C1 segment of cervical spinal cord (tissue), 14 donors: ENCODE measurements at regions not wholly inside any gene's neighbourhood (a gene's known extent, or its start where the extent isn't known, plus 50 kb on each side); places are given as distances from the start of the nearest gene placed in this dataset.

Experiments used
- DNase-seq, 14 donors: peaks; one replicate each; lab custom pipeline; 2025; lab: John Stamatoyannopoulos, UW

DNA sequence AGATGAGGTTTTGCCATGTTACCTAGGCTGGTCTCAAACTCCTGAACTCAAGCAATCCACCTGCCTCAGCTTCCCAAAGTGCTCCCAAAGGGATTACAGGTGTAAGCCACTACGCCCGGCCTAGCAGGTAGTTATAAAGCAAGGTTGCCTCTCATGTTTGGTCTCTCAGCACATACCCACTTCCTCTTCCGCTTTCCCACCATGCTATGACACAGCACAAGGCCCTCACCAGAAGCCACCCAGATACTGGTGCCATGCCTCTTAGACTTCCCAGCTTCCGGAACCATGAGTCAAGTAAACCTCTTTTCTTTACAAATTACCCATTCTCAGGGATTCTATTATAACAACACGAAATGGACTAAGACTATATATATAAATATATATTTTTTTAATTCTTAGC is 143.6 kb downstream of the COPRS start:
- no peak for DNase-seq

DNA sequence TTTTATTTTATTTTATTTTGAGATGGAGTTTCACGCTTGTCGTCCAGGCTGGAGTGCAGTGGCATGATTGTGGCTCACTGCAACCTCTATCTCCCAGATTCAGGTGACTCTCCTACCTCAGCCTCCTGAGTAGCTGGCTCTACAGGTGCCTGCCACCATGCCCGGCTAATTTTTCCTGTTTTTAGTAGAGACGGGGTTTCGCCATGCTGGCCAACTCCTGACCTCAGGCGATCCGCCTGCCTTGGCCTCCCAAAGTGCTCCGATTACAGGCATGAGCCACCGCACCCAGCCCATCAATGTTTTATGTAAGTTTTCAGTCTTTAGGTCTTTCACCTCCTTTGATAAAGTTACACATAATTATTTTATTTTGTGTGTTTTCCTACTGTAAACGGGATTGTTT is 154.6 kb downstream of the COPRS start:
- no peak for DNase-seq

DNA sequence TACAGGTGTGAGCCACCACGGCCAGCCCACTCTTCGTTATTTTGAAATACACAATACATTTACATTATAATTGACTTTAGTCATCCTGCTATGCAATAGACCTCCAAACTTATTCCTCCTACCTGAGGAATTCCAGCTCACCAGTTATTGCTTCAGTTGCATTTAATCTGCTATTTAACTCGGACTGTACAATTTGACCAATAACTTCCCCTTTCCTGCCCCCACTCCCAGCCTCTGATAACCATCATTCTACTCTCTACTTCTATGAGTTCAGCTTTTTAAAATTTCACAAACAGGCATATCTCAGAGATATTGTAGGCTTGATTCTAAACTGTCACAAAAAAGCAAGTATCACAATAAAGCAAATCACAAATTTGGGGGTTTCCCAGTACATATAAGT is 157.0 kb downstream of the COPRS start:
- no peak for DNase-seq

DNA sequence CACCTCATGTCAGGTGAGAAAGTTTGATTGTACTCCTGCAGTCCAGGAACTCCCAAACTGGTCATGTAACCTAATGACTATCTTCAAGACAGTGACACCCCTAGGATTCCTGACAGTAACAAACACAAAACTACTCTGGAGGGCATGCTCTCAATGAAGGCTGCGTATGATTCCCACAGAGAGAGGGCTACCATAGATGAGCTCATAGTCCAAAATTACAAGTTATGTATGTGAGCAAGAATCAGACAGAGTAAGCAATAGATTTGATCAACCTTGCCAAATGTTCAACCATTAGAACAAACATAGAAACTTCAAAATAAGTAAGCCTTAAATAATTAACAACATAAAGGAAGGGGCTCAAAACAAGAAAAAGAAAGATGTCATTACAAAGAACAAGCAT is 158.1 kb downstream of the COPRS start:
- no peak for DNase-seq

DNA sequence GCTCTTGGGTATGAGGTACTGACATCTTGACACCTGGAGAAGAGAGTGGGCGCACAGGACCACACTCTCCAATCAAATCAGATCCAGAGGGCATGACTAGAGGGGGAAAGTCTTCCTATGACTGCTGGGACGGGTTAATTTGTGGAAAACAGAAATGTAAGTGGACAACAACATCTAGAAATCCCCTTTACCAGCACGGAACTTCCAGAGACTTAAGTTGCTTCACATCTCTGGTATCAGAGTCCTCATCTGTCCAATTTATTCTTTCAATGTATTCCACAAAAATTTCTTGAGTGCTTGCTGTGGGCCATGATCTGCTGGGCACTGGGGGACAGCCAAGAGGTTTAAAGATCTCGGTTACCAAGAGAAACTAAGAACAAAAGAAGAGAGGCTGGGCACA is 159.2 kb downstream of the COPRS start:
- no peak for DNase-seq

DNA sequence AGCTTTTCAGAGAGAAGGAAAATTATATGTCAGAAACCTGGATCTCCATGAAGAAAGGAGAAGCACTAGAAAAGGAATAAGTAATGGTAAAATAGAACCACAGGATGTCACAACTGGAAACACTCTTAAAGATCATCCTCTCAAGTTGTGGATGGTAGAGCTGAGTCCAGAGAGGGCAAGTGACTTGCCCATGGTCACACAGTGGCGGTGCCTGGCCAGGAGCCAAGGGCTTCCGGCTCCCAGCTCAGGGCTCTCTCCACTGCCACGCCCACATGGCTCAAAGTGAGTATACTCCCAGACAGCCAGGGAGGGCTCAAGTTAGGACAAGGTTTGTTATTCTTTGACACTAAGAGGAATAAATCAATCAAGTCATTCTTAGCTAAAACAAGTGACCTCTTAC is 159.8 kb downstream of the COPRS start:
- DNase-seq = no peak

DNA sequence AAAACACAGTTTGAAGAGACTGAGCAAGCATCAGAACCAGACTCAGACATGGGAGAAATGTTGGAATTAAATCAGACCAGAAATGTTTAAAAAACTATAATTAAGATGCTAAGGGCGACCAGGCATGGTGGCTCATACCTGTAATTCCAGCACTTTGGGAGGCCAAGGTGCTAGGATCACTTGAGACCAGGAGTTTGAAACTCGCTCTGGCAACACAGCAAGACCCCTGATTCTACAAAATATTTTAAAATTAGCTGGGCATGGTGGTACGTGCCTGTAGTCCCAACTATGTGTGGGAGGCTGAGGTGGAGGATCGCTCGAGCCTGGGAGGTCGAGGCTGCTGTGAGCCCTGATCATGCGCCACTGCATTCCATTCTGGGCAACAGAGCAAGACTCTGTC is 160.3 kb downstream of the COPRS start:
- DNase-seq = no peak

DNA sequence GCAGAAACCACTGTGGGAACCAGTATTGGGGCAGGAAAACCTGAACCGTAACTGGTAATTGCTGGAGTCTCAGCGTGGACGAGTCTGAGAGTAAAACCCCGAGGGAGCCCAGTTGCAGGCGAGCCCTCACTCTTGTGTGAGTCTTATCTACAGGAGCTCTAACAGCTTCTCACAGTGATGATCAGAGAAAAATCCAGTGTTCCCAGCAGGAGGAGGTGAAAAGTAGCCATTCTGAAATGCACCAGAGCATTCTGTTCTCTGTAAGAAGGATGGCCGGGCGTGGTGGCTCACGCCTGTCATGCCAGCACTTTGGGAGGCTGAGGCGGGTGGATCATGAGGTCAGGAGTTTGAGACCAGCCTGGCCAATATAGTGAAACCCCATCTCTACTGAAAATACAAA is 161.2 kb downstream of the COPRS start:
- DNase-seq = no peak

DNA sequence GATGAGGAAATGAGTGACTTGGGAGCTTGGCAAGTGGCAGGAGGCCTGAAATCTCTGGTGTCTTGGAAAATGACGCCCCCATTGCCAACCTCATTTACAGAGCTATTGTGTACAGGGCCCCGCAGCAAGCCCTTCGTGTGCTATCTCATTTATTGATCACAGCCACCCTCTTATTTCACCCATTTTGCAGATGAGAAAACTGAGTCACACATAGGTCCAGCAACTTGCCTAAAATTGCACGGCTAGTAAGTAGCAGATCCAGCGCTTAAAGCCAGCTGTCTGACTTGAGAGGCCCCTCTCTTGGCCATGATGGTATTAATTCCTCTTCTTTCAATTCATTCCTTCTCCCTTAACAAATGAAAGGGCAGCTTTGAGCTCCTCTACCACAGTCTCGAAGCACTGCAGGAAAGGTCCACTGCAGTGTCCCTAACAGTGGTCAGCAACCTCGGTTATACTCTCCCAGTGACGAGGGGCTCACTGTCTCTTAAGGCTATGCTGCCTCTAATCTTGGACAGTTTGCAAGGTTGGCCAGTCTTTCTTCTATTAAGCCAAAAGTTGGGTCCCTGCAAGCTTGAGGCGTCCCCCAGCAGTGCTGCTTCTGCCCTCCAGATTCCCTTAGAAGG is 162.2 kb downstream of the COPRS start:
- no peak for DNase-seq

DNA sequence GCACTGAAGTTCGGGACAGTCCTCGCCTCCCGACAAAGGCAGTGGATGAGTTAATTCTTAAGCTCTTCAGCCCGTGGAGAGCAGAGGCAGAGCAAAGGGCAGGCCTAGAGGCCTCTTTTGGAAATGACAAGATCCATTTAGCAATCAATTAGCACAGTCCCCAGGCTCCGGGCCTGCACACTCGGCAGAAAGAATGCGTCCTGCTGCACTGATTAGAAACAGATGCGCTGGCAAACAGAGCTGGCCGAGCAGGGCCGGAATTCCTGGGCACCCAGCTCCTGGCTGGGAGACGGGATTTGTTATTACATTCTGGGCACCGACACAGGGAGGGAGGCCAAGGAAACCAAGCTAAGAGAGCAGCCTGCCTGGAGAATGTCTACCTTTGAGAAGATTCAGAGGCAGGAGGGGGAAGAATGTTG is 162.9 kb downstream of the COPRS start:
- peak in 10 of 14 donors; percentile 1 to 98 (median 51) for DNase-seq

DNA sequence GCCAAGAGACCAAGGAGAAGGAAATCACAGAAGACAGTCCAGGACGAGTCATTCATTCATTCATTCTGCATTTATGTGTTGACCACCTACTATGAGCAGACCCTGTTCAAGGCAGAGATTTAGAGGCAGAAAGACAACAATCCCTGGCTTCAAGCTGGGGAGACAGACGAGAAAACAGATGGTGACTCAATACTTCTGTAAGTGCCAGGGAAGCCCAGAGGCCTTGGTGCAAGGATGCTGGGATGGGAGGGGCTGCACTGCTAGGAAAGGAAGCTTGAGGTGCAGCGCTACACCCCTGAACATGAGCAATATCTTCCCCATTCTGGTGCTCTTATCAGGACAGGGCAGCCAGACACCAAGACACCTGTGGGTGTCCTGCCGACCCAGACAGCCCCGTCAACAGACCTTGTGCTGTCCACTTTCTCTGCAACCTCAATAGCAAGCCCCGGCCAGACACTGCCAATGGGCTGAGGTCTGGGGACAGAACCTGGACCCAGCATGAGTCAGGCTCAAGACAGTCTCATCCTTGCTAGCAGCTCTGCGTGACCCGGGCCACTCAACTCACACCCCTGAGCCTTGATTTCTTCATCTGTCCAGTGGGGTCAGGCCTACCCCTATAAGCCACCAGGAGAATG is 163.5 kb downstream of the COPRS start:
- peak in 1 of 14 donors; percentile 86 for DNase-seq

DNA sequence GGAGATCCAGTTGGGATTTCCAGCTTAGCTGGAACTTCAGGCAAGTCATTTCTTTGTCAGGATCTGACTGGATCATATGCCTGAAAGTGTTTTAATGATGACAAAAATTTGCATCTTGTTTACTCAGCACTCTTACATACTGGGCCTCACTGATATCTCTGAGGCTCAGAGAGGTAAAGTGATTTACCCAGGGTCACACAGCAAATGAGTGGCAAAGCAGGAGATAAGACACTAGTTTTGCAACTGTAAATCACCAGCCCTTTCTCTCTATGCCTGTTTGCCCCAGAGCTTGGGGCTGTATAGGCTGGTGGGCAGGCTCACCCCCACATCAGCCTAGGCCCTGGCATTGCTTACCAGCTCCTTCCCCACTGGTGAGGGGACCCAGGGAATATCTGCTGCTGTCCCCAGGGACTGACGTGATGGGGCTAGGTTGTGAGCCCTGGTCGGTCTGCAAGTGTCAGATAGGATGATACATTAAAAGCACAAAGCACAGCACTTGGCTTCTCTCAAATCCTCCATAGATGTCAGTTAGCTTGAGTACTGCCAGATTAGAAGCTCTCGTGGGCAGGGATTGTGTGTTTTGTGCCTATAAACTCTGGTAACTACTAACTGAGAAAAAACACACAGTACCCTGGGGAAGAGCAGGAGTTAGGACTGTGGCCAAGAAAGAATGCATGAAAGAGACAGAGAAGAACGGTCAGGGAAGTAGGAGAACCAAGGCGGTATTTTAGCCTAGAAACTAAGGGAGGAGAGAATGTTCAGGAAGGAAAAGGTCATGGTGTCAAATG is 165.4 kb downstream of the COPRS start:
- no peak for DNase-seq

DNA sequence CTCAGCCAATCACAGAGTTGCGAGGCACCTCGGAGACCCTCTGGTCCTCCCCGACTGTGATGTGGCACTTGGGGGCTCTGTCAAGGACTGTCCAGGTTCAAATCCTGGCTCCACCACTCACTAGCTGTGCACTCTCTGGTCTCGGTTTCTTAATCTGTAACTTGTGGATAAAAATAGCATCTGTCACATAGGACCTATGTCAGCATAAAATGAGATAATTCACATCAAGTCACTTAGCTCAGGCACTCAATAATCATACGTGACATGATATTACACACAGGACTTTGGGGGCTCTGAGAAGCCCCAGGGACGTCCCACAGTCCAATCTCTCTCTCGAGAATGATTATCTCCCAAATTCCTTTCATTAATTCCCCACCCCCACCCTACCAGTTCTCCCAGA is 166.4 kb downstream of the COPRS start:
- DNase-seq = no peak

DNA sequence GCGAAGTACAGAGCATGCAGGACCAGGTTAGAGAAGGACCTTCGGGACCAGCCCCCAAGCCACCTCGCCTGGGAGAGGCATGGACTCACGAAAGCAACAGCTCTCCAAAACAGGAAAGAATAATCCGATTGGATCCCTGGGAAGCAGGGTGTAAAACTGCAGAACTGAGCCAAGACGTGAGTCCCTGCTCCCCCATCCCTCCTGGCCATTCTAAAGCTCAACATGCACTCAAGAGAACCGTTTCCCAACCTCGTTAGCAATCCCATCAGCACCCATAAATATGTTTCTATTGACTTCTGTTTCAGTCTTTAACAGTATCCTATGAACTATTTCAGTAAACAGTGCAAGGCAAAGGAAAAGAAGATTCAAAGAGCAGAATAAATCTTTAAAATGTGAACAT is 167.0 kb downstream of the COPRS start:
- DNase-seq = peak in 1 of 14 donors; percentile 3

DNA sequence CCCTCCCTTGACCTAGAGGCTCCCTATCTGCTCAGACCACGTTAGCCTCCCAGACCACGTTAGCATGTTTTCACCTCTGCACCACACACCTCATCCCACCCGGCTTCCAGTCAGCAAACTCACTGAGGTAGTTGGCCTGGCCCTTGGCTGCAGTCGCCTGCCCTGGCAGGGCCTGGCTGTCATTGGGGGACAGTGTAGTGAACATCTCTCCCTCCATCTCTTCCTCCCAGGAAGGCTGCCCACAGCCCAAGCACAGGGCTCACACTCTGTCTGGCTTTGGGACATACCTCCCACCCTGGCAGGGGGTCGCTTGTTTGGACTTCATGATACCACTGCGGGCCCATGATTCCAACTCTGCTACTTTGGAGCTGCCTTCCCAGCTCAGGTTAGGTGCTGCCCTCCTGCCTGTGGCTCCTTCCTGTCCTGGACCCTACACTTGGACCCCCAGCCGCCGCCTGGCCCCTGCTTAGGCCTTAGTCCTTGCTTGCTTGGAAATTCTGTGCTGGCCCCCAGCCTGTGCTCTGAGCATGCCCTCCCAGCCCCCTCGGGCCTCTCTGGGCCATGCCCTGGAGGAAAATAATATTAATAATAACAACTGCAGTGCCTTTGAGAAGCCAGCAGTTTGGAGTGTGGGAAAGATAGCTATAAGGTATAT is 167.7 kb downstream of the COPRS start:
- no peak for DNase-seq

DNA sequence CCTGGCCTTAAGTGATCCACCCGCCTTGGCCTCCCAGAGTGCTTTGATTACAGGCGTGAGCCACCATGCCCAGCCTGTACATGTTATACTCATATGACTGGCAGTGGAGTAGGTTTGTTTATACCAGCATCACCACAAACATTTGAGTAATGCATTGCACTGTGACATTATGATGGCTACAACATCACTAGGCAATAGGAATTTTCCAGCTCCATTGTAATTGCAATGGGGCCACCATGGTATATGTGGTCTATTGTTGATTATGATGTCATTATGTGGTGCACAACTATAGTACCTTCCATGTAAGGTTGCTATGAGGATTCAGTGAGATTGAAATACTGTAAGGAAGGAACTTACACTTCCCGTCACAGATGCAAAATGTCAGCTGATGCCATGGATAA is 168.9 kb downstream of the COPRS start:
- no peak for DNase-seq

DNA sequence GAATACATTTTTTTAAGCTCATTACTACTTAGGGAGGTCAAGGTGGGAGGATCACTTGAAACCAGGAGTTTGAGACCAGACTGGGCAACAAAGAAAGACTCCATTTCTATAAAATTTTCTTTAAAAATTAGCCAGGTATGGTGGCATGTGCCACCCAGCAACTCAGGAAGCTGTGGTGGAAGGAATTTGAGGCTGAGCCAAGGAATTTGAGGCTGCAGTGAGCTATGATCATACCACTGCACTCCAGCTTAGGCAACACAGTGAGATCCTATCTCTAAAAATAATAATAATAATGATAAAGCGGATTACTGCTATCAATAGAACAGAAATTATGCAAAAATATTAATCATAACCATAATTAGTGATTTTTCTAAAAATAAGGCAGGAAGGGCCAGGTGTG is 170.3 kb downstream of the COPRS start:
- DNase-seq = no peak

DNA sequence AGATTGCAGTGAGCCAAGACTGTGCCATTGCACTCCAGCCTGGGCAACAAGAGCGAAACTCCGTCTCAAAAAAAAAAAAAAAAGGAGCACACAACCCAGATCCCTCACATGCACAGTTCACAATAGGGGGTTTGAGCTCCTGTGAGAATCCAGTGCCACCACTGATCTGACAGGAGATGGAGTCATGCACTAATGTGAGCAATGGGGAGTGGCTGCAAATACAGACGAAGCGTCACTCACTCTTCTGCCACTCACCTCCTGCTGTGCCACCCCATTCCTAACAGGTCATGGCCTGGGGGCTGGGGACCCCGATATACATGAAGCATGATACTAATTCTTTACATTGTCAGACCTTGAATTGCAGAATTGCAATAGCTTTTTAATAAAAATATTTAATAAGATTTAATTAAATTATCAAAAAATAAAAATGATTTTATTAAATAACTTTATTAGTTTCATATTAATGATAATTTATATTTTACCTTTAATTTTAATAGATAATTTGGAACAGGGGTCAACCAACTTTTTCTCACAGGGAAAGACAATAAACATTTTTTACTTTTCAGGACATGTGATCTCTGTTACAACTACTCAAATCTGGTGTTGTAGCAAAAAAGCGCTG is 171.4 kb downstream of the COPRS start:
- no peak for DNase-seq

DNA sequence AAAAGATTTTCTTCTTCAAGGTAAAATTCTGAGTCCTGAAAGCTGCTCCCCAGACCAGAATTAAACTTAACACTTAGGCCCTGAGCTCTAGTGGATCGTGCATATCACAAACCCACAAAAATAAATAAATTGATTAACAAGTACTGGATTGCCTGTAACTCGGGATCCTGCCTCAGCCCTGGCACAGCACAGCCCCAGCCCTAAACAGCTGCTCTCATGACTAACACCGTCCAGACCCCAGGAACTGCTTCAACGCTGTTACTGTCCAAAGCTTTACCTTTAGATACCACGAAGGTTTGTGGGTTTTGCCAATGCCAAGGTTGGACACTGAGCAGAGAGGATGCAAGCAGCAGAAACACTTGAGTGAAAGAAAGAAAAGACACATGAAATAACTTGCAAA is 172.5 kb downstream of the COPRS start:
- DNase-seq = no peak

DNA sequence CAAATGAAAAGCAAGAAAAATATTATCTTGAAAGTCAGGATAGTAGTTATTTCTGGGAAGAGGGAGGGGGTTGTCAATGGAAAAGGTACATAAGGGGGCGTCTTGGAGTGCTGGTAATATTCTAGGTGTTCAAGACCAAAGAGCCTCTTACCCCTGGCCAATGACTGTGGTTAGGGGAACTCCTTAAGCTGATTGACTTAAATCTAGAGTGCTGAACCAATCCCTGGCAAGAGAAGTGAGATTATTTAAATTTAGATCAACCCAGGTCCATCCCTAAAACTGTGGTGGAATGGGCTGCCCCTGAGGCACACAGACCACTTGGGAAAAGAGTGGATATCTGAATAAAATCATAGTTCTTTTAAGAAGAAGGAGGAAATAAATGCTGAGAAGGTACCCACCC is 174.1 kb downstream of the COPRS start:
- DNase-seq = no peak

DNA sequence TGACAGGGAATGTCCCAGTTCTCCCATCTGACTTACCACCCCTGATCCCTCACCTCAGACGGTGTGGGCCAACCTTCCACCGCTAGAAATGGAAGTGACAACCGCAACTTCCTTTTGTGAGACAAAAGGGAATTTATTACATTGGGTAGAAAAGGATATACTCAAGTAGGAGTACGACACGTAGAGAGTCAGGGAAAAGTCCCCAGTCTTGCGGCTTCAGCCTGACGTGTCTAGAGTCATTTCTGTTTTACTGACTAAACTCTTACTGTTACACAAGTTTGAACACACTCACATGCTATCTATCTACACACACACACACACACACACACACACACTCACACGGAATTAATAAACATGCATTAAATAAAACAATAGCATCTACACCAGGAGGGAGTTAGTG is 178.9 kb downstream of the COPRS start:
- no peak for DNase-seq

DNA sequence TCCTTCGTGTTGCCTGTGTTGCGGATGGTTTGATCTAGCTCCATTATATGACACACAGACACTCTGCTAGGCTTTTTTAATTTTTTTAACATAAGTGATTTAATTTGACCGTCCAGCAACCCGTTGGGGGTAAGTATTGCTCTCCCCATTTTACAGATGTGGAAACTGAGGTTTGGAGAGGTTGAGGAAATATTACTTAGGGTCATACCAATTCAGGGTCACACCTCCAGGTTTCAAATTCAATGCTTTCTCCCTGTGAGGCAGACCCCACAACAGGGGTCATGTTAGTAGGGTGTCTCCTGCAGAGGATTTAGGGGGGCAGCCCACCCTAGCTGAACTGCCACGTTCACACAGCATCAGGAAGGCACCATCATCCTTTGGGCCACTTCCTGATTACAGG is 179.4 kb downstream of the COPRS start:
- DNase-seq = no peak
